Ishikawa (cell line): ENCODE measurements at regions not wholly inside any gene's neighbourhood (a gene's known extent, or its start where the extent isn't known, plus 50 kb on each side); places are given as distances from the start of the nearest gene placed in this dataset.

ENCODE experiments used
- CREB1 ChIP-seq: IDR thresholded peaks from 2 replicates; pipeline ENCODE4 v1.6.1; 2012; ENCODE audit warnings: low read depth
- EGR1 ChIP-seq: IDR thresholded peaks from 2 replicates; pipeline ENCODE4 v1.6.1; 2012
- EP300 ChIP-seq: IDR thresholded peaks from 2 replicates; pipeline ENCODE4 v1.6.1; 2012; ENCODE audit warnings: borderline replicate concordance
- FOXM1 ChIP-seq: IDR thresholded peaks from 2 replicates; pipeline ENCODE4 v1.6.1; 2012; ENCODE audit warnings: low read depth, borderline replicate concordance
- MAX ChIP-seq: IDR thresholded peaks from 2 replicates; pipeline ENCODE4 v1.6.1; 2012
- NFIC ChIP-seq: IDR thresholded peaks from 2 replicates; pipeline ENCODE4 v1.6.1; 2012
- RAD21 ChIP-seq: IDR thresholded peaks from 2 replicates; pipeline ENCODE4 v1.6.1; 2012; ENCODE audit warnings: low read depth
- TAF1 ChIP-seq: IDR thresholded peaks from 2 replicates; pipeline ENCODE4 v1.6.1; 2012; ENCODE audit warnings: low read depth, mild to moderate bottlenecking
- YY1 ChIP-seq: IDR thresholded peaks from 2 replicates; pipeline ENCODE4 v1.6.1; 2012; ENCODE audit warnings: low read depth
- ZBTB7A ChIP-seq: IDR thresholded peaks from 2 replicates; pipeline ENCODE4 v1.6.1; 2012; ENCODE audit warnings: low read depth
- TF ChIP-seq, protein P1 (sequence below): IDR thresholded peaks from 2 replicates; pipeline ENCODE4 v1.6.1; 2012; ENCODE audit warnings: low read depth, mild to moderate bottlenecking

DNA sequence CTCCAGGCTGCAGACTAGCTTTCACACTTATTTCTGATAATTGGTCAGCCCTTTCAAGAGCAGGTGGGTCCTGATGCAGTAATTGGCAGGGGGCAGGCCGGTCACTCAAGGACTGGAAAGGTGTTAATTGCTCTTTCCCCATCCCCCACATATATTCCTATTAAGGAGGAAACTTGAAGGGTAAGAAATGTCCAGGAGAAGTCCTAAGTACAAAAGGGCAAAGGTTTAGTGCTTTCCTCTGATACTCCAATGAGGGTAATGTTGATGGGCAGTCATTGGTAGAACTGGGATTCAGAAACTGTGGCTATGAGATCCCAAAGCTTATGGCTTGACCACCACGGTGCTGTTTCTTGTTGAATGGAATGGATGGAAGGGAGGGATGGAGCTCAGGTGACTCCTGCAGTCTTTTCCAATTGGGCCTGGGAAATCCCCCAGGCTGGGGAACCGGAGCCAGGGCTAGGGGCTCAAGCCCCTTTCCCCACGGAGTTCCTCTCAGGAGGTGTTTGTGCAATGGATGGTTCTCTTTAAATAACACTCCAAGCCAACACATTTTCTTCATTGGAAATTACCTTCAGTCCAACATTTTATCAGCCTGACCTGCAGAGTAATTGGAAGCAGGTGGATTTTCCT is 103.2 kb upstream of the ALDH1B1 start:
- TF ChIP-seq EP300, result no peak
- no peak for TF ChIP-seq YY1
- TF ChIP-seq EGR1, result no peak
- TF ChIP-seq TAF1, result no peak
- TF ChIP-seq, protein P1, sequence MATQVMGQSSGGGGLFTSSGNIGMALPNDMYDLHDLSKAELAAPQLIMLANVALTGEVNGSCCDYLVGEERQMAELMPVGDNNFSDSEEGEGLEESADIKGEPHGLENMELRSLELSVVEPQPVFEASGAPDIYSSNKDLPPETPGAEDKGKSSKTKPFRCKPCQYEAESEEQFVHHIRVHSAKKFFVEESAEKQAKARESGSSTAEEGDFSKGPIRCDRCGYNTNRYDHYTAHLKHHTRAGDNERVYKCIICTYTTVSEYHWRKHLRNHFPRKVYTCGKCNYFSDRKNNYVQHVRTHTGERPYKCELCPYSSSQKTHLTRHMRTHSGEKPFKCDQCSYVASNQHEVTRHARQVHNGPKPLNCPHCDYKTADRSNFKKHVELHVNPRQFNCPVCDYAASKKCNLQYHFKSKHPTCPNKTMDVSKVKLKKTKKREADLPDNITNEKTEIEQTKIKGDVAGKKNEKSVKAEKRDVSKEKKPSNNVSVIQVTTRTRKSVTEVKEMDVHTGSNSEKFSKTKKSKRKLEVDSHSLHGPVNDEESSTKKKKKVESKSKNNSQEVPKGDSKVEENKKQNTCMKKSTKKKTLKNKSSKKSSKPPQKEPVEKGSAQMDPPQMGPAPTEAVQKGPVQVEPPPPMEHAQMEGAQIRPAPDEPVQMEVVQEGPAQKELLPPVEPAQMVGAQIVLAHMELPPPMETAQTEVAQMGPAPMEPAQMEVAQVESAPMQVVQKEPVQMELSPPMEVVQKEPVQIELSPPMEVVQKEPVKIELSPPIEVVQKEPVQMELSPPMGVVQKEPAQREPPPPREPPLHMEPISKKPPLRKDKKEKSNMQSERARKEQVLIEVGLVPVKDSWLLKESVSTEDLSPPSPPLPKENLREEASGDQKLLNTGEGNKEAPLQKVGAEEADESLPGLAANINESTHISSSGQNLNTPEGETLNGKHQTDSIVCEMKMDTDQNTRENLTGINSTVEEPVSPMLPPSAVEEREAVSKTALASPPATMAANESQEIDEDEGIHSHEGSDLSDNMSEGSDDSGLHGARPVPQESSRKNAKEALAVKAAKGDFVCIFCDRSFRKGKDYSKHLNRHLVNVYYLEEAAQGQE, result no peak
- no peak for TF ChIP-seq ZBTB7A
- no peak for TF ChIP-seq MAX
- TF ChIP-seq NFIC, result no peak
- no peak for TF ChIP-seq FOXM1
- no peak for TF ChIP-seq RAD21
- TF ChIP-seq CREB1, result no peak
